ENCODE measurements at regions not wholly inside any gene's neighbourhood (a gene's known extent, or its start where the extent isn't known, plus 50 kb on each side); places are given as distances from the start of the nearest gene placed in this dataset.

DNA sequence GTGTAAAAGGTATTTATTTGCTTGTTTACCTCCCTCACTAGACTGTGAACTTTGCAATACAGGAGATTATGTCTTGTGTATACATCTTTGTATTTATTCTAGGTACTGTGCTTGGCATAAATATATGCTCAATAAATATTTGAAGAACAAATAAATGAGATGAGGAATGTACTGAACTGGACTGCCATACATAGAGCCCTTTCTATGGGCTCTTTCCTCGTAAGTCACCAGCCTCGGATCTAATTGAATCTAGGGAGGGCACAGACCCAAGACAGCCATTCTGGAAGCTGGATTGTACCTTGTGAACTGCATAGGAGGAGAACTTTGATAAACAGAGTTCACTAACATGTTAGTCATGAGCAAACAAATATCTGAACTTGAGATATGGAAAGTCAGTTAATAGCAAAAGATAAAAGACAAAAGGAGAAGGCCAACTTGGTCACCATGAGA is 503.9 kb downstream of the INSC start:
- Histone ChIP-seq H3K27ac (no peak overlapping the region), H3K27me3 (replicated peaks in 1 of 7) (peaks cover 0 to 11% (median 0%) of the 10 kb centered on the region in 7 donors), H3K9me3 (no peaks in the 10 kb centered on the region), H3K4me1 (no peaks in the 10 kb centered on the region), H3K36me3 (no peaks in the 10 kb centered on the region), H3K4me3 (no peak overlapping the region)
- intact Hi-C loops (cut with DNase I; ENCODE audit: low total_unique reads) = no loop called here
- TF ChIP-seq POLR2AphosphoS5 (IDR thresholded peaks at IDR 0.05) (no peak), POLR2A (IDR thresholded peaks at IDR 0.05) (no peak)
- TF ChIP-seq, protein P1, sequence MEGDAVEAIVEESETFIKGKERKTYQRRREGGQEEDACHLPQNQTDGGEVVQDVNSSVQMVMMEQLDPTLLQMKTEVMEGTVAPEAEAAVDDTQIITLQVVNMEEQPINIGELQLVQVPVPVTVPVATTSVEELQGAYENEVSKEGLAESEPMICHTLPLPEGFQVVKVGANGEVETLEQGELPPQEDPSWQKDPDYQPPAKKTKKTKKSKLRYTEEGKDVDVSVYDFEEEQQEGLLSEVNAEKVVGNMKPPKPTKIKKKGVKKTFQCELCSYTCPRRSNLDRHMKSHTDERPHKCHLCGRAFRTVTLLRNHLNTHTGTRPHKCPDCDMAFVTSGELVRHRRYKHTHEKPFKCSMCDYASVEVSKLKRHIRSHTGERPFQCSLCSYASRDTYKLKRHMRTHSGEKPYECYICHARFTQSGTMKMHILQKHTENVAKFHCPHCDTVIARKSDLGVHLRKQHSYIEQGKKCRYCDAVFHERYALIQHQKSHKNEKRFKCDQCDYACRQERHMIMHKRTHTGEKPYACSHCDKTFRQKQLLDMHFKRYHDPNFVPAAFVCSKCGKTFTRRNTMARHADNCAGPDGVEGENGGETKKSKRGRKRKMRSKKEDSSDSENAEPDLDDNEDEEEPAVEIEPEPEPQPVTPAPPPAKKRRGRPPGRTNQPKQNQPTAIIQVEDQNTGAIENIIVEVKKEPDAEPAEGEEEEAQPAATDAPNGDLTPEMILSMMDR (IDR thresholded peaks at IDR 0.05 in 8 of 11, conservative IDR thresholded peaks at IDR 0.05 in 3 of 11) = no peak
- no peak for DNase-seq
- WGBS, 5 donors = 66 to 90% (median 85%) methylated on average over 2 of the region's 2 CpGs

DNA sequence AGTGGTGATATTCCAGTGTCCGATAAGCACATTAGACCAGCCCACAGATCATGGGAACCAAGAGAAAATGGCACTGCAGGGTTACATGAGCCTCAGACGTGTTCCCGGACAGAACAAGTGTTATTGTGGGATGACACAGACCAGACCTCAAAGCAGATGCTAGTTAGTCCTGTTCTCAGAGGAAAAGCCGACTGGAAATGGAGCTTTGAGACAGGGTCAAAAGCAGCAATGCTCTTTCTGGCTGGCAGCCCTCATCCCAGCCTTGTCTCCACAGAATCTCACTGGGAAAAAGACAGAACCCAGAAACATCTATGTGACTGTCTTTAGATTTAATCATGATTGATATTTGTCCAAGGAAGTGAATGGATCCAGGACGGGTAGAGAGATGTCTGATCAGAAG is 506.8 kb downstream of the INSC start:
- H3K27ac ChIP-seq = no peak overlapping the region
- TF ChIP-seq, protein P1 (IDR thresholded peaks at IDR 0.05 in 8 of 11, conservative IDR thresholded peaks at IDR 0.05 in 3 of 11) = no peak
- TF ChIP-seq POLR2AphosphoS5 (IDR thresholded peaks at IDR 0.05) (no peak), POLR2A (IDR thresholded peaks at IDR 0.05) (no peak)
- H3K4me3 ChIP-seq = no peak overlapping the region
- no peak for DNase-seq
- intact Hi-C loops (cut with DNase I; ENCODE audit: low total_unique reads) = no loop called here
- peaks cover 0 to 11% (median 0%) of the 10 kb centered on the region in 7 donors for H3K27me3 ChIP-seq (replicated peaks in 1 of 7)
- WGBS, 5 donors = 65 to 76% (median 69%) methylated on average over 5 of the region's 5 CpGs
- no peaks in the 10 kb centered on the region for H3K36me3 ChIP-seq
- H3K9me3 ChIP-seq = no peaks in the 10 kb centered on the region
- H3K4me1 ChIP-seq = no peaks in the 10 kb centered on the region

DNA sequence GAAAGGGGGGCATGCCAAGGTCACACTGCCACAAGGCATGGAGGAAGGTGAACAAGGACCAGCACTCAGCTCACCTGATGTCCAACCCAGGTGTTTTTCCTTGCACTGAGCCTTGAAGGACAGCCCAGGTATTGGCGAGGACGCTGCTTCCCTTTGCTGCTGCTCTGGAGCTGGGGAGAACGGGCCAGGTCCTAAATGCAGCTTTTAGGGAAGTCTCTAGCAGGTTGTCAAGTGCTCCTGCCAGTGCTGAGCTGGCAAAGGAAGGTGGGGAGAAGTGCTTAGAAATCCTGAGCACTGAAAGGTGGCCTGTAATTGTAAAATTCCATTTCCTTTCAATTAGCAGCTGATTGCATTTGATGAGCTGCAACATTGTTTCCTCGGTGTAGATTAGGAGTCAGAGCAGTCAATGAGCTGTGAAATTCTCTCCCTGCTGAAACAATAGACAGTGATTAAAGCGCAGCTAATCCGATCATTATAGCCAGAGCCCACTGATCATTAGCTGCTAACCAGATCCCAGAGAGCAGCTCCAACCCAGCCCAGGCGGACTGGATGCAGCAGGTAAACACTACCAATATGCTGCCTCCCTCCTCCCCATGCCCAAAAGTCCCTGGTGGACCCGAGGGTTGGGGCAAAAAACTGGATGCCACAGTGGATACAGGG is 507.6 kb downstream of the INSC start:
- H3K4me1 ChIP-seq = no peaks in the 10 kb centered on the region

DNA sequence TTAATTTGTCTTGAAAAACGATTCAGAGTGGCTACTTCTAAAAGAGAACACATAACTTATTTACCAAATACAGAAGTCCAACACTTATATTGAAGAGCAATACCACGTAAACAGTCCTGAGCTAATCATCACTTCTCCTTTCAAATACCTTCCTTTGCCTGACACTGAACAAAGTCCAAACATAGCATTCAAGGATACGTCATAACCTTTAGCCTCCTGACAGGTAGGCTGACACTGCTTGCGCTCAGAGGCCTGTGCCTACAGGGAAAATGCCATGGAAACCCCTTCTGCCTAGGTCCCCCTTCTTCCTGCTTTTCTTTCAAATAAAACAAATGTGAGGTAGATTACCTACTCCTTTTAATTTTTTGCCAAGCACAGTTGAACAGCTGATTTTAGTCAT is 510.0 kb downstream of the INSC start:
- Histone ChIP-seq H3K9me3 (no peaks in the 10 kb centered on the region), H3K4me1 (no peaks in the 10 kb centered on the region), H3K27ac (peak overlapping the region in 4 of 8 donors; percentile 48 to 85 (median 81)), H3K36me3 (no peaks in the 10 kb centered on the region), H3K4me3 (no peak overlapping the region), H3K27me3 (replicated peaks in 1 of 7) (peaks cover 0 to 11% (median 0%) of the 10 kb centered on the region in 7 donors)
- intact Hi-C loops (cut with DNase I; ENCODE audit: low total_unique reads) = no loop called here
- WGBS, 5 donors = 74 to 91% (median 80%) methylated on average over 4 of the region's 4 CpGs
- no peak for TF ChIP-seq POLR2AphosphoS5 (IDR thresholded peaks at IDR 0.05)
- no peak for TF ChIP-seq POLR2A (IDR thresholded peaks at IDR 0.05)
- TF ChIP-seq, protein P1 (IDR thresholded peaks at IDR 0.05 in 8 of 11, conservative IDR thresholded peaks at IDR 0.05 in 3 of 11) = no peak
- DNase-seq = no peak

More for the DNA sequence above, 507.6 kb downstream of the INSC start:
- peaks cover 0 to 11% (median 0%) of the 10 kb centered on the region in 7 donors for H3K27me3 ChIP-seq (replicated peaks in 1 of 7)
- intact Hi-C loops (cut with DNase I; ENCODE audit: low total_unique reads) = no loop called here
- H3K27ac ChIP-seq = peak overlapping the region in 2 of 8 donors; percentile 24 to 41
- H3K36me3 ChIP-seq = no peaks in the 10 kb centered on the region
- H3K9me3 ChIP-seq = no peaks in the 10 kb centered on the region
- DNase-seq = no peak
- WGBS, 5 donors = 29 to 50% (median 41%) methylated on average over 8 of the region's 8 CpGs
- no peak overlapping the region for H3K4me3 ChIP-seq
- TF ChIP-seq POLR2AphosphoS5 (IDR thresholded peaks at IDR 0.05) (no peak), POLR2A (IDR thresholded peaks at IDR 0.05) (no peak)
- TF ChIP-seq, protein P1 (IDR thresholded peaks at IDR 0.05 in 8 of 11, conservative IDR thresholded peaks at IDR 0.05 in 3 of 11) = no peak
